Keratinocyte (primary cell): ENCODE measurements at regions not wholly inside any gene's neighbourhood (a gene's known extent, or its start where the extent isn't known, plus 50 kb on each side); places are given as distances from the start of the nearest gene placed in this dataset.
"Not testable (repeated sequence)": the region's sequence is repeated elsewhere in the genome, so short reads cannot be mapped to it uniquely, and the experiment has no call there.

ENCODE experiments used
- DNase-seq: peaks from one replicate; pipeline ENCODE4 v3.0.0-alpha.2; 2011; ENCODE audit warnings: low read depth, missing footprints, low spot score
- FAIRE-seq: peaks from 2 replicates; lab custom pipeline; 2011; peaks lifted over from hg19 to GRCh38; lab: Jason Lieb, UNC
- H2AFZ ChIP-seq: 2 replicates; pipeline ENCODE4 v1.6.0; 2012; ENCODE audit warnings: low read length, control low read depth, inconsistent platforms; ENCODE audit not compliant: control insufficient read depth
- H3K27ac ChIP-seq: 2 replicates; pipeline ENCODE4 v1.5.1; 2011; ENCODE audit warnings: low read length; ENCODE audit not compliant: control insufficient read depth, insufficient read depth
- H3K27me3 ChIP-seq: 3 replicates; pipeline ENCODE4 v1.6.0; 2011; ENCODE audit warnings: low read length; ENCODE audit not compliant: control insufficient read depth, insufficient read depth; ENCODE audit errors: extremely low read depth
- H3K36me3 ChIP-seq, 2 experiments: 2 replicates in 1 of 2; 3 replicates in 1 of 2; pipeline ENCODE4 v1.5.1; 2011; ENCODE audit warnings: low read length in 2 of 2, mild to moderate bottlenecking in 1 of 2; ENCODE audit not compliant: control insufficient read depth in 2 of 2, insufficient read depth in 2 of 2; ENCODE audit errors: extremely low read depth in 1 of 2
- H3K4me1 ChIP-seq: 3 replicates; pipeline ENCODE4 v1.5.1; 2011; ENCODE audit warnings: low read length; ENCODE audit not compliant: control insufficient read depth, insufficient read depth; ENCODE audit errors: extremely low read depth
- H3K4me2 ChIP-seq: 3 replicates; pipeline ENCODE4 v1.6.0; 2011; ENCODE audit warnings: low read depth, low read length; ENCODE audit not compliant: control insufficient read depth, insufficient read depth; ENCODE audit errors: extremely low read depth
- H3K4me3 ChIP-seq, 3 experiments: fragments of 200-600 bp in 1 of 3; sonication (generic) in 1 of 3; 2 replicates in 2 of 3; 3 replicates in 1 of 3; pipeline ENCODE4 v1.5.1; 2011 to 2016; ENCODE audit warnings: low read length in 3 of 3, mild to moderate bottlenecking in 3 of 3, control low read depth in 2 of 3, inconsistent platforms in 1 of 3, low read depth in 1 of 3, mixed read lengths in 1 of 3, mixed run types in 1 of 3, moderate library complexity in 1 of 3; ENCODE audit not compliant: control insufficient read depth in 2 of 3, insufficient read depth in 2 of 3; ENCODE audit errors: extremely low read depth in 1 of 3
- H3K79me2 ChIP-seq: 2 replicates; pipeline ENCODE4 v1.6.0; 2012; ENCODE audit warnings: low read length; ENCODE audit not compliant: control insufficient read depth, insufficient read depth
- H3K9ac ChIP-seq: 3 replicates; pipeline ENCODE4 v1.6.0; 2011; ENCODE audit warnings: low read length; ENCODE audit not compliant: control insufficient read depth, insufficient read depth; ENCODE audit errors: extremely low read depth
- H3K9me1 ChIP-seq: 3 replicates; pipeline ENCODE4 v1.6.0; 2011; ENCODE audit warnings: low read length; ENCODE audit not compliant: control insufficient read depth, insufficient read depth; ENCODE audit errors: extremely low read depth
- H3K9me3 ChIP-seq: 2 replicates; pipeline ENCODE4 v1.5.1; 2012; ENCODE audit warnings: low read depth, low read length; ENCODE audit not compliant: control insufficient read depth
- H4K20me1 ChIP-seq: 3 replicates; pipeline ENCODE4 v1.6.0; 2011; ENCODE audit warnings: low read length; ENCODE audit not compliant: control insufficient read depth, insufficient read depth; ENCODE audit errors: extremely low read depth
- CTCF ChIP-seq, 3 experiments: IDR thresholded peaks in 1 of 3; conservative IDR thresholded peaks in 1 of 3; optimal IDR thresholded peaks in 1 of 3; 2 replicates in 2 of 3; 3 replicates in 1 of 3; pipeline versions ENCODE3 to v1.5.1; 2011; ENCODE audit warnings: low read length in 3 of 3, mild to moderate bottlenecking in 3 of 3, moderate library complexity in 2 of 3, control low read depth in 1 of 3, inconsistent platforms in 1 of 3; ENCODE audit not compliant: insufficient read depth in 2 of 3; ENCODE audit errors: extremely low read depth in 1 of 3
- EZH2 ChIP-seq: IDR thresholded peaks from one replicate; pipeline ENCODE4 v1.6.1; 2012; ENCODE audit warnings: inconsistent platforms, mild to moderate bottlenecking, low read length, moderate library complexity
- dilution Hi-C: fragments of 300-500 bp; cut with MboI; formaldehyde crosslinking; loops from one replicate; pipeline ENCODE4 v1.7.0; 2020; ENCODE audit warnings: low sequenced_read_pairs; ENCODE audit not compliant: extremely low pct_ligation_motif_present

DNA sequence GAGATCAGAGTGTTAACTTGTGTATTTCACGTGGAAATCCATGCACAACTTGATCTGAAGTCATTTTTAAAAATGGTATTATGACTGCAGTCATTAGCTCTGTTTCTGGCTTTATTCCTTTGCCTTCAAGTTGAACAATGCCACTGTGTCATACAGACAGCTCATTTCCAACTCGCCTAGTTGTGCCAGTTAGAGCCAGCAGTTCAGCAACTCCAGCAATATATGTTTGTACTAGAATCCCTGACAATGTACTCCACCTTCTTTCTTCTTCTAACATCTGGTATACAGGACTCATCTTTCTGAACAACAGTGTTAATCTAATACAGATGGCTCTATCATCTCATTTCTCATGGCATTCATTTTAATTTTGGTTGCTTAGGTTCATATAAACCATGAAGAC is 418.3 kb upstream of the POU3F2 start:
- FAIRE-seq (no peak), DNase-seq (no peak)
- no peaks in the 10 kb centered on the region for H4K20me1 ChIP-seq
- H3K4me3 ChIP-seq = no peak overlapping the region
- no peak overlapping the region for H2AFZ ChIP-seq
- no peaks in the 10 kb centered on the region for H3K9me3 ChIP-seq
- no peaks in the 10 kb centered on the region for H3K4me1 ChIP-seq
- no peaks in the 10 kb centered on the region for H3K27me3 ChIP-seq
- H3K9ac ChIP-seq = no peak overlapping the region
- H3K79me2 ChIP-seq = no peaks in the 10 kb centered on the region
- TF ChIP-seq EZH2 = no peak
- H3K9me1 ChIP-seq = no peaks in the 10 kb centered on the region
- no peak overlapping the region for H3K27ac ChIP-seq
- H3K36me3 ChIP-seq = no peaks in the 10 kb centered on the region
- H3K4me2 ChIP-seq = no peak overlapping the region
- dilution Hi-C loops = no loop called here

GRCh38 chr6:98416497-98417158 is 417.7 kb upstream of the POU3F2 start:
- DNase-seq = not testable (repeated sequence)

GRCh38 chr6:98433325-98434056 is 400.9 kb upstream of the POU3F2 start:
- no peak for DNase-seq
- H3K4me1 ChIP-seq = no peaks in the 10 kb centered on the region
- no peak overlapping the region for H3K4me2 ChIP-seq
- H3K4me3 ChIP-seq = no peak overlapping the region
- TF ChIP-seq EZH2 = no peak
- TF ChIP-seq CTCF (optimal IDR thresholded peaks at IDR 0.05 in 1 of 3, IDR thresholded peaks at IDR 0.05 in 1 of 3, conservative IDR thresholded peaks at IDR 0.05 in 1 of 3; ENCODE audit: extremely low read depth in 1 of 3, insufficient read depth in 2 of 3, low read length in 3 of 3) = no peak
- no peak overlapping the region for H2AFZ ChIP-seq
- no peaks in the 10 kb centered on the region for H3K9me3 ChIP-seq
- no peaks in the 10 kb centered on the region for H3K79me2 ChIP-seq
- H3K9me1 ChIP-seq = no peaks in the 10 kb centered on the region
- no peak overlapping the region for H3K27ac ChIP-seq
- dilution Hi-C loops = no loop called here
- no peaks in the 10 kb centered on the region for H3K36me3 ChIP-seq
- no peak overlapping the region for H3K9ac ChIP-seq
- no peaks in the 10 kb centered on the region for H4K20me1 ChIP-seq
- no peaks in the 10 kb centered on the region for H3K27me3 ChIP-seq
- FAIRE-seq = no peak

More at GRCh38 chr6:98416497-98417158, 417.7 kb upstream of the POU3F2 start:
- H3K4me2 ChIP-seq, H3K79me2 ChIP-seq, FAIRE-seq, H3K4me3 ChIP-seq, H3K27ac ChIP-seq, H3K4me1 ChIP-seq, H3K9ac ChIP-seq, dilution Hi-C loops, H3K36me3 ChIP-seq, H3K9me3 ChIP-seq, H3K27me3 ChIP-seq, H4K20me1 ChIP-seq, H3K9me1 ChIP-seq, H2AFZ ChIP-seq: not testable (repeated sequence)
